Fibroblast of pulmonary artery (primary cell): ENCODE measurements at regions not wholly inside any gene's neighbourhood (a gene's known extent, or its start where the extent isn't known, plus 50 kb on each side); places are given as distances from the start of the nearest gene placed in this dataset.

Experiments
- DNase-seq: peaks from one replicate; pipeline ENCODE4 v3.0.0-alpha.2; 2010; ENCODE audit warnings: low read depth
- H3K4me3 ChIP-seq: replicated peaks from 2 replicates; pipeline ENCODE4 v1.5.1; 2011; ENCODE audit warnings: low read depth, mild to moderate bottlenecking, control low read depth, low read length, moderate library complexity
- CTCF ChIP-seq: IDR thresholded peaks from 2 replicates; pipeline ENCODE4 v1.5.1; 2011; ENCODE audit warnings: mild to moderate bottlenecking, control low read depth, low read length, inconsistent platforms; ENCODE audit errors: missing control alignments

- no peak for DNase-seq
- no peak for TF ChIP-seq CTCF
- no peak overlapping the region for H3K4me3 ChIP-seq
Measured at GRCh38 chr2:41020358-41020757, 568.5 kb upstream of the SLC8A1 start.

GRCh38 chr2:41024816-41025215, 572.9 kb upstream of the SLC8A1 start:
- no peak for TF ChIP-seq CTCF
- no peak overlapping the region for H3K4me3 ChIP-seq
- no peak for DNase-seq

- H3K4me3 ChIP-seq = no peak overlapping the region
- DNase-seq = no peak
- TF ChIP-seq CTCF = no peak
Measured at GRCh38 chr2:41026613-41027012, 574.7 kb upstream of the SLC8A1 start.

GRCh38 chr2:41027095-41027494, 575.2 kb upstream of the SLC8A1 start:
- DNase-seq = no peak
- TF ChIP-seq CTCF = no peak
- no peak overlapping the region for H3K4me3 ChIP-seq

- H3K4me3 ChIP-seq = no peak overlapping the region
- DNase-seq = no peak
- TF ChIP-seq CTCF = no peak
Measured at GRCh38 chr2:41031282-41031681, 579.4 kb upstream of the SLC8A1 start.

- no peak overlapping the region for H3K4me3 ChIP-seq
- DNase-seq = no peak
- TF ChIP-seq CTCF = no peak
Measured at GRCh38 chr2:41032715-41033114, 580.8 kb upstream of the SLC8A1 start.

GRCh38 chr2:41033127-41033526, 581.2 kb upstream of the SLC8A1 start:
- no peak for TF ChIP-seq CTCF
- H3K4me3 ChIP-seq = no peak overlapping the region

More at GRCh38 chr2:41033127-41033526, 581.2 kb upstream of the SLC8A1 start:
- no peak for DNase-seq
